ENCODE measurements at regions not wholly inside any gene's neighbourhood (a gene's known extent, or its start where the extent isn't known, plus 50 kb on each side); places are given as distances from the start of the nearest gene placed in this dataset.

DNA sequence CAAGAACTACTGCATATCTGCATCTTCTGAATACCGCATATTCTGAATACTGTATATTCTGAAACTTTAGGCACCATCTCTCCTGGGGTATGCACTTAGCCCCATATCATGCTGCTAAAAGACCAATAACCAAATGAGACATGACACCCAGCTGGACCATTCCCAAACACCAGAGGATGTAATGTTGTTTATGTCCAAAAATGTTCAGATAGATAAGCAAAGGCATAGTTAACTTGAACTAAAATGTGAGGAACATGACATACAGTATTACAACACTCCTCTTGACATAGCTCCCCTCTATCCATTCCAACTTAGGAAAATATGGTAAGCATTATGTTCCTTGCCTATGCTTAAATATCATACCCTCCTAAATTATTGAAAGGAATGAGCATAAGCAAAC is 127.3 kb downstream of the TENT5A start:
- TF ChIP-seq POLR2A (IDR thresholded peaks at IDR 0.05; ENCODE audit: low read depth, low read length) = no peak
- no peak for TF ChIP-seq POLR2AphosphoS5 (IDR thresholded peaks at IDR 0.05; ENCODE audit: low read depth, low read length)
